GM04504 (cell line): ENCODE measurements at regions not wholly inside any gene's neighbourhood (a gene's known extent, or its start where the extent isn't known, plus 50 kb on each side); places are given as distances from the start of the nearest gene placed in this dataset.
"Not testable (repeated sequence)": the region's sequence is repeated elsewhere in the genome, so short reads cannot be mapped to it uniquely, and the experiment has no call there.

ENCODE experiments used
- DNase-seq: peaks from one replicate; pipeline ENCODE4 v3.0.0-alpha.2; 2012; ENCODE audit warnings: low read depth

DNA sequence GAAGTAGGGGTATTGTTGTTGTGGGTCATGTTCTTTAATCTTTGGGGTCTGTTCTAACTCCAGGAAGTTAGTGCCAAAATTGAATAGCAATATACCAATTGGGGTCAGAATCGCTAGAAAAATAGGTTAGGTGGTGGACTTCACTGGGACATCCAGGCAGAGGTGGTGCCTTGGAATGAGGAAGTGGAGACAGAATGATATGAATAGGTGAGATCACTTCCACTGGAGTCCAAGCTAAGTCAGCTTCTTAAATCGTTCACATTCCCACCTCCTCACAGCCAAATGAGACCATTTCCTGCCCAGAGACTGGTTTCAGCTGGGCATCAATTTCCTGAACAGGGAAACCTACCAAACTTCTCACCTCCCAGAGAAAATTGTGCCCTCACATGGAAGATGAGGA, 137.8 kb upstream of the RAB4A start:
- DNase-seq: no peak

DNA sequence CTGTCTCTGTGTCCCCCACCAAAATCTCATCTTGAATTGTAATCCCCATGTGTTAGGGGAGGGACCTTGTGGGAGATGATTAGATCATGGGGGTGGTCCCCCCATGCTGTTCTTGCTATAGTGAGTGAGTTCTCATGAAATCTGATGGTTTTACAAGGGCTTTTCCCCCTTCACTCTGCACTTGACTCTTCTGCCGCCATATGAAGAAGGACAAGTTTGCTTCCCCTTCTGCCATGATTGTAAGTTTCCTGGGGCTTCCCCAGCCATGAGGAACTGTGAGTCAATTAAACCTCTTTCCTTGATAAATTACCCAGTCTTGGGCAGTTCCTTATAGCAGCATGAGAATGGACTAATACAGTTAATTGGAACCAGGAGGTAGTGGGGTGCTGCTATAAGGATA, 137.1 kb upstream of the RAB4A start:
- DNase-seq: no peak

DNA sequence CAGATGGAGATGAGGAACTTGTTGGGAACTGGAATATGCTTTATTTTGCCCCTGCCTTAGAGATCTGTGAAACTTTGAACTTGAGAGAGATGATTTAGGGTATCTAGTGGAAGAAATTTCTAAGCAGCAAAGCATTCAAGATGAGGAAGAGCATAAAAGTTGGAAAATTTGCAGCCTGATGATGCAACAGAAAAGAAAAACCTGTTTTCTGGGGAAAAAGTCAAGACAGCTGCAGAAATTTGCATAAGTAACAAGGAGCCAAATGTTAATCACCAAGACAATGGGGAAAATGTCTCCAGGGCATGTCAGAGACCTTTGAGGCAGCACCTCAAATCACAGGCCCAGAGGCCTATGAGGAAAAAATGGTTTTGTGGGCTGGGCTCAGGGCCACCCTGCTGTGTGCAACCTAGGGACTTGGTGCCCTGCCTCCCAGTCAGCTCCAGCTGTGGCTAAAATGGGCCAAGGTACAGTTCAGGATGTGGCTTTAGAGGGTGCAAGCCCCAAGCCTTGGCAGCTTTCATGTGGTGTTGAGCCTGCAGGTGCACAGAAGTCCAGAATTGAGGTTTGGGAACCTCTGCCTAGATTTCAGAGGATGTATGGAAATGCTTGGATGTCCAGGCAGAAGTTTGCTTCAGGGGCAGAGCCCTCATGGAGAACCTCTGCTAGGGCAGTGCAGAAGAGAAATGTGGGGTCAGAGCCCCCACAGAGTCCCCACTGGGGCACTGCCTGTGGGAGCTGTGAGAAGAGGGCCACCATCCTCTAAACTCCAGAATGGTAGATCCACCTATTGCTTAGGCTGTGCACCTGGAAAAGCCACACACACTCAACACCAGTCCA, 136.3 kb upstream of the RAB4A start:
- not testable (repeated sequence) for DNase-seq

DNA sequence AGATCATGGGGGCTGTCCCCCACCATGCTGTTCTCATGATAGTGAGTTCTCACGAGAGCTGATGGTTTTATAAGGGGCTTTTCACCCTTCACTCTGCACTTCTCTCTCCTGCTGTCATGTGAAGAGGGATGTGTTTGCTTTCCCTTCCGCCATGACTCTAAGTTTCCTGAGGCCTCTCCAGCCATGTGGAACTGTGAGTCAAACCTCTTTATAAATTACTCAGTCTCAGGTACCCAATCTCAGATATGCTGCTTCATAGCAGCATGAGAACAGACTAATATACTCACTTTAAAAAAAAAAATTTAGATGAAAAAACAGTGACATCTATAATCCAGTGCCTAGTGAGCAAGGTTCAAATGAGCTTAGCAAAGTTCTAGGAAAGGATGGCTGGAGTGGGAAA, 135.1 kb upstream of the RAB4A start:
- DNase-seq: no peak

DNA sequence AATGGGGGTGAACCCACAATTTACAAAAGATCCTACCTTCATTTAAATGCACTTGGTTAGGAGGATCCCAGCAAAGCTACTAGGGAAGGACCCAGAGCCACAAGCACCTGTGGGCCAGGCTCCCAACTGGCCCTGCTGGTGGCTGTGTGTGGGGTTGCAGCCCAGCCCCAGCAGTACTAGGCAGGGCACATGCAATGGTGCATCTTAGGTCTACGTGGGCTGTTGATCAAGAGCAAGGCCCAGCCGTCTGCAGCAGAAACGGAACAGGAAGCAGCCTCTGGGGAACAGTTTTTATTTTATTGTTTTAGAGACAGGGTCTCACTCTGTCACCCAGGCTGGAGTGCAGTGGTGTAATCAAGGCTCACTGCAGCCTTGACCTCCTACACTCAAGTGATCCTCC, 134.1 kb upstream of the RAB4A start:
- DNase-seq: no peak

DNA sequence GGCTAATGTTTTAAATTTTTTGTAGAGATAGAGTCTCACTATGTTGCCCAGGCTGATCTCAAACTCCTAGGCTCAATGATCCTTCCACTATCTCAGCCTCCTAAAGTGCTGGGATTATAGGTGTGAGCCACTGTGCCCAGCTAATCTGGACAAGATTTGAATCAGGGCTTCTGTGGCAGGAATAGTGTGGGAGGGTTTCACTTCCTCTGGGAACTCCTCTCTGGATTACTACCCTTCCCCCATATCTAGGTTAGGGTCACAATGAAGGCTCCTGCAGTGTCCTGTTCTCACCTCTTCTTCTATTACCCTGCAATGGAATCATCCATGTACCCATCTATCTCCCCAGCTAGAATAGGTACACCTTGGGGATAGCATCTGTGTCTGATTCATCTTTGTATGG, 133.6 kb upstream of the RAB4A start:
- no peak for DNase-seq

DNA sequence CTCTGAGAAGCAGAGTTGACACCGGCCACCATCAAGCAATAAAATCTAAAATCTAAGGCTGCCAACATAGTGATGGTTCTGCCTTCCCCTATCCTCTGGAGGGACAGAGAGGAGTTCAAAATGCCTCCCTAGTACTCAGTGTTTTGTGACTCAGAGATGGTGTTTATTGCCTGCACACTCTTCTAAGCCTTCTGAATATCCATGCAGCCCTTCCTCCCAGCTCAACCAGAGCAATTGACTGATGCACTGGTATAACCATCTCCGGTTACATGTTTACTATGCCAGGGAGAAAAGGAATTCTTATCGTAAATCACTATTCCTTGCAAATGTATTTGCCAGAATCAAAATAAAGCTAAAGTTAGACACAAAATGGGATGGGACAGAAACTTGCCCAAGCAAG, 132.9 kb upstream of the RAB4A start:
- DNase-seq: no peak

DNA sequence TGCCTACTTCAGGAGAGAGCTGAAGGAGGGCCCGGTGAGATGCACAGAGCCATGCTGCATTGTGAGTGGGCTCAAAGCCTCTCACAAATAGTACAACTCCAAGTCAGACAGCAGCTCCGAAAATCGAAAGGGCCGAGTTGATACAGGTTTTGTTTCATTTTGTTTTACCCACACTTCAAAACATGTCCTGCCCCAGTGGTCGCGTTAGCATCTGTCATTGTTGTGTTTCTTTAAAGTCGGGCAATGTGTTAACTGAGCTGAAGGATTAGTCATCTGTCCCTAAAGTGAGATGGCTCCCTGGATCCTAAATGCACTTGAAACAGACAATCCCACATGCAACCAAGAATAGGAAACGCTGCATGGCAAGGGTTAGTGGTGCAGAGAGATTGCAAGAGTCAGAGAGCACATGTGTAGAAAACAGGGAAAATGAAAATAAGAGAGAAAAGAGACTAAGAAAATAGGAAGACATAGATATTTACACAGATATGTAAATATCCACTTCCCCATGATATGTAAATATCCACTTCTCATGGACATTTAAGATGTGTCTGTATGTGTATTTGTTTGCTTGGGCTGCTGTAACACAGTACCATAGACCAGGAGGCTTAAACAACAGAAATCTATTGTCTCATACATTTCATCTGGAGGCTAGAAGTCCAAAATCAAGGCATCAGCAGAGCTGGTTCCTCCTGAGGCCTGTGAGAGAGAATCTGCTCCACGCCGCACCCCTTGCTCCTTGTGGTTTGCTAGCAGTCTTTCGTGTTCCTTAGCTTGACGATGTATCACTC, 131.4 kb upstream of the RAB4A start:
- no peak for DNase-seq

DNA sequence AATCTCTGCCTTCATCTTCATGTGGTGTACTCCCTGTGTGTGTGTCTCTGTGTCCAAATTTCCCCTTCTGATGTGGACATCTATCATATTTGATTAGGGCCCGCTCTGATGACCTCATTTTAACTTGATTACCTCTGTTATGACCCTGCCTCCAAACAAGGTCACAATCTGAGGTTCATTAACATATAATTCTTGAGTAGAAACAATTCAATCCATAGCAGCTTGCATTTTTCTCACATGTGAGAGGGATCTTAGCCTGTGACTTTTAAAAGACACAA, 130.9 kb upstream of the RAB4A start:
- DNase-seq: no peak

DNA sequence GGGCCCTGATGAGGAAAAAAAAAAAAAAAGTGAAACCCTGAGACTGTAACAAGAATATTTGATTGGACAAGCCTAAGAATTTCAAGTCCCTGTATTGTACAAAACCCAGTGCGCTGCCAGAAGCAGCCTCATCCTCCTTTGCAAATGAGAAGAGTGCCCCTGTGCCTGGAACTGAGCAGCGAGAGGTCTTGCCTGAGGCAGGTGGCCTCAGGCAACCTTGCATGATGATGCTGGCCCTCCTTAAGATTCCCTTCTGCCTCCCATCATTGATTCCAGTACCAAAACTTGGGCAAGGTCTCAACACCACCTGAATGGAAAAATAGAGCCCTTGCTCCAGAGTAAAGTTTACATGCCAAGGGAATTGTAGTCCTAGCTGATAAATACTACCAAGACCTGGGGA, 129.6 kb upstream of the RAB4A start:
- DNase-seq: no peak

DNA sequence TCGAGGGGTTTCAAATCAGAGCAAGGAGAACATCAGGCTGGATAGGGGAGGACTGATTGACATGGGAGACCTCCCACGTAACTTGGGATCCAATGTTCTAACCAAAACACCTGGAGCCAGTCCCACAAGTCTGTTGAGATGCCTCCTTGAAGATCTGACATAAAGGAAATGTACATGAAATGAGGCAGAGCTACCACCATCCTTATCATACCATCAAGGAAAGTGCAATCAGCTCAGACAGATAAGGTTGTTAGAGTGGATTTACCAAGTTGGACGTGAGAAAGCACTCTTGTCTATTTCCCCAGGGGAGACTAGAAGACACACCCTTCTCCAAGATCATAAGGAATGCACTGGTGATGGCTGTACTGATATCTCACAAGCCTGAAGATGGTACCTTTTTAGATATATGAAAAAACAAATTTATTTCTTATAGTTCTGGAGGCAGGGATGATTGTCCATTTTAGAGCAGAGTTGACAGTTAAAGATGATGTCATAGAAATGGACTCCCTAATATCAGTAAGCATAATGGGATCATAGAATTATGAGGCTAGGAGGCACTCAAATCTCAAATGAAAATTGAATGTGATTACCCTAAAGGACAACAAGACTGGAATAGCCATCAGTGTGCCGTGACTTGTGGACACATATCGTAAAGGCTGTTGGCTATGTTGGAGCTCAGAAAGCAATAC, 129.1 kb upstream of the RAB4A start:
- DNase-seq: no peak

DNA sequence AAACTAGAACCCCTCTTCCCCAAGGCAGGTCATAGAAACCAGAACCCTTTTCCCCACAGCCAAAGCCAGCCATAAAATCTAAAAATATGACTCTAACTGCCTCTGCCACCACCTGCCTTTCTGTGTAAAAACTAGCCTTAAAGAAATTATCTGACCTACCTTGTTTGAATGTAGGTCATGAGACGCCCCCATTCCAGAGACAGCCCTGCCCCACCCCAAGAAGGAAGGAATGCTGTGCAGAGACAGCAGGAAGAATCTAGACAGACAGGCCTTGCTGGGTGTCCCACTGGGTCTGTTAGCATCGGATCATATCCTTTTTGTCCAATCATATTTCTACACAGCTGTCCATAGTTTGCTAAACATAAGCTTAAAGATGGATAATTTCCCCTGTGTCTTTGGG, 128.4 kb upstream of the RAB4A start:
- DNase-seq: no peak

DNA sequence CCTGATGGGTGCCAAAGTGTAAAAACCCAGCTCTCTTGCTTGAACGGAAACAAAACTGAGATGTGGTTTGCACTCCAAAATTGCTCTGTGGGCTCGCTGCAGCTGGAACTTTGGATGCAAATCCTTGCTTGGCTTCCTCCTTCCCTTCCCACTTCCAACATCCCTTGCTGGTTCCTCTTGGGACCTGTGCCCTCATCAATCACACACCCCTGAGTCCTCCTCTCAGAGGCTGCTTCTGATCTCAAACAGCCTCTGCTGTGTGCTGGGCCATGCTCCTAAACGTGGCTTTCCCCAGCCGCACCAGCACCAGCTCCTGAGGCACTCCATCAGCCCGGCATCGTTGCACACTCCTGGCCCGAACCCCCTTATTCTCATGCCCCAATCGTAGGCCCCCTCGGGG, 124.3 kb upstream of the RAB4A start:
- DNase-seq: no peak

DNA sequence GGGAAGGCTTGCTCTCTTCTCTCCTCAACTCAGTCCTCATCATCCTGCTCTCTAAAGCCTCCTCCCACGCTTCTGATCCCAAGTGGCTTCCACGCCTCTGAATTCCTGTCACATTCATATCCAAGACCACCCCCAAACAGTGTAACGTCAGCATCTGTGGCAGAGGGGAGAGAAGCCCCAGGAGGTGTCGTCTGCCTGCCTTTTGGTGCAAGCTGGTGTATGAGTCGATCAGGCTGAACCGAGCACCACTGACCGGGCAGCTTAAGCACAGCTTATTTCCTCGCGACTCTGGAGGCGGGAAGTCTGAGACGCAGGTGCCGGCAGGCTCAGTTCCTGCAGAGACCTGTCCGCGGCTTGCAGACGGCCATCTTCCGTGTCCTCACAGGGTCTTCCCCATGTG, 123.8 kb upstream of the RAB4A start:
- DNase-seq: no peak

DNA sequence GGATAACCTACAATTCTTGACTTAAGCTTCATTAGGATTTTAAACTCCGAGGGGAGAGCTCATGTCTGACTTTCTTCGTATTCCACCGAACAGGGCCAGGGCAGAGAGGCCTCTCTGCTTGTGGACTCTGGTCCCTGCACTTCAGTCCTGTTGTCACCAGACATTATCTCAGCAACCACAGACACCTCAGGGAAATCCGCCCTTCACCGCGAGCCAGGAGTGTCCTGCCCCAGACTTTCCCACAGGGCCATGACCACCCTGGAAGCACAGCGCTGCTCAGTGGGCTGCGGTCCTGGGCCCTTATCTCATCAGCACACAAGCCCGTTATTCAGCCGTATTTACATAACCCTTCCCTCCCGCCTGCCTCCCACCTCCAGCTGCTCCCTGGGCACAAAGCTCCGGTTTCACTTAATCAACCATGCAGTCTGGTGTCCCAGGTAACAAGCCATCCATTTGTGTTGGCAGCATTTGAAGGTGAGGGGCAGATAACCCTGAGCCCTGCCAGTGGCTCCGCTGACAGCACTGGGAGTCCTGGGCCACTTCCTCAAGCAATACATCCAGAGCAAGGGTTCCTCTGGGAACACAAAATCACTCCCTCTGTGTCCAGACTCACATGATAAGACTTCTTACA, 122.8 kb upstream of the RAB4A start:
- DNase-seq: no peak

DNA sequence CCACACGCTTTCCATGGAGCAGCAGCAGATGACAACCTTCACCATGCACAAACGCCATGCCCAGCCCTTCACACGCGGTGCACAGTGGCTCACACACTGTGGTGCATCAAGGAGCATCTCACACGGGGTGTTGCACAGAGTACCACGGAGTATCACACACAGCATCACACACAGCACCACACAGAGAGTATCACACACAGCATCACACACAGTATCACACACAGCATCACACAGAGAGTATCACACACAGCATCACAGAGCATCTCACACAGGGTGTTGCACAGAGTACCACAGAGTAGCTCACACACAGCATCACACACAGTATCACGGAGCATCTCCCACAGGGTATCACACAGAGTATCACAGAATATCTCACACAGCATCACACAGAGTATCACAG, 122.2 kb upstream of the RAB4A start:
- no peak for DNase-seq

DNA sequence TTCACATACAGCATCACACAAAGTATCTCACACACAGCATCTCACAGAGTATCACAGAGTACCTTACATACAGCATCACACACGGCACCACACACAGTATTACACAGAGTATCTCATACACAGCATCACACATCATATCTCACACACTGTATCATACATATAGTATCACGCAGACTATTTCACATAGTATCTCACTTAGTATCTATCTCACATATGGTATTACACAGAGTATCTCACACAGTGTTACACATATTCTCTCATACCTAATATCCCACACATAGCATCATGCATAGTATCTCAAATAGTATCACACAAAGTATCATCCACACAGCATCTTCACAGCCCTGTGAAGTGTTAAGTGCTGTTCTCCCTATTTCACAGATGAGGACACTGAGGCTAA, 121.5 kb upstream of the RAB4A start:
- no peak for DNase-seq

DNA sequence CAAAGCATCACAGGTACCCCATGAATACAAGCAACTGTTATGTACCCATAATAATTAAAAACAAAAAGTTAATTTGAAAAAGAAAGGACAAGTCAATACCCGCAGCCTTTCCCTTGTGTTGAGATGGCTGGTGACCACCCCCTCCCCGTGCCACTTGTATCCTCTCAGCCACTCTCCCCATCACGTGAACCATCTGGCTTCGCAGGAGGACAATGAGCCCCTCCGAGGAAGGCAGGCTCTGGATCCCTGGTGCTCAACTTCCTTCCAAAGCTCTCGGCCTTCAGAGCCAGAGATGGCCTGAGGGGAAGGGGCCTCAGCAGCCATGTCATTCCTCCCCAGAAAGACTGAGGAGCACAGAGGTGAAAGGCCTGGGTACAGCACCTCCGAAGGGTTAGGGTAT, 120.4 kb upstream of the RAB4A start:
- DNase-seq: no peak

DNA sequence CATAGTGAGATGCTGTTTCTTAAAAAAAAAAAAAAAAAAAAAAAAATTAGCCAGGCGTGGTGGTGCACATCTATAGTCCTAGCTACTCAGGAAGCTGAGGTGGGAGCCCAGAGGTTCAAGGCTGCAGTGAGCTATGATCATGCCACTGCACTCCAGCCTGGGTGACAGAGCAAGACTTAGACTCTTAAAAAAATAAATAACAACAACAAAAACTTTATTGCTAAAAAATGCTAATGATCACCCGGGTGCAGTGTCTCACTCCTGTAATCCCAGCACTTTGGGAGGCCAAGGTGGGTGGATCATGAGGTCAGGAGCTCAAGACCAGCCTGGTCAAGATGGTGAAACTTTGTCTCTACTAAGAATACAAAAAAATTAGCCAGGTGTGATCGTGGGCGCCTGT, 119.5 kb upstream of the RAB4A start:
- not testable (repeated sequence) for DNase-seq

DNA sequence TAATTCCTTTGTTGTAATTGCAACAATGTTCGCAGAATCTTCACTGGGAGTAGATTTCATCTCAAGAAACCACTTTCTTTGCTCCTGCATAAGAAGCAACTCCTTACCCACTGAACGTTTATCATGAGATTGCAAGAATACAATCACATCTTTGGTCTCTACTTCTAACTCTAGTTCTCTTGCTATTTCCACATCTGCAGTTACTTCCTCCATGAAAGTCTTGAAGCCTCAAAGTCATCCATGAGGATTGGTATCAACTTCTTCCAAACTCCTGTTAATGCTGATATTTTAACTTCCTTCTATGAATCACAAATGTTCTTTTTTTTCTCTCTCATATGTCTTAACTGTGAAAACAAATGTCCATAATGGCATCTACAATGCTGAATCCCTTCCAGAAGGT, 118.6 kb upstream of the RAB4A start:
- DNase-seq: no peak

DNA sequence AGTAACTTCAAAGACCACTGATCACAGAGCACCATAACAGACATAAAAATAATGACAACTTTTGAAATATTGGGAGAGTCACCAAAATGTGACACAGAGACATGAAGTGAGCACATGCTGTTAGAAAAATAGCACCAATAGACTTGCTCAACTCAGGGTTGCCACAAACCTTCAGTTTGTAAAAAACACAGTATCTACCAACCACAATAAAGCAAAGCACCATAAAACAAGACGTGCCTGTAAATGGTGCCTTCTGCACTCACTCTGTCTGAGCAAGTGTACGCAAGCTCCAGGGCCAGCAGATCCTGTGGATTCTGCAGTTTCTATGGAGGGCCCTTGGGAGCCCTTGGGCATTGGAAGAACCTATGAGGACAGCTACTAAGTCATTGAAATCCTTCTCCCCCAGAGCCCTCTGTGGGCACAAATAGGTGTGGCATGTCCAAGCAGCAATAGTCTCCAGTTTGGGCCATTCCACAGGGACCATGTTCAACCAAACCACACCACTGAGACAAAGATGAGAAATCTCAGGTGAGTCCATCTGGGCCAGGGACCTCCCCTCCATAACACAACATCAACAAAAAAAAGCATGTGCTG, 116.9 kb upstream of the RAB4A start:
- no peak for DNase-seq

DNA sequence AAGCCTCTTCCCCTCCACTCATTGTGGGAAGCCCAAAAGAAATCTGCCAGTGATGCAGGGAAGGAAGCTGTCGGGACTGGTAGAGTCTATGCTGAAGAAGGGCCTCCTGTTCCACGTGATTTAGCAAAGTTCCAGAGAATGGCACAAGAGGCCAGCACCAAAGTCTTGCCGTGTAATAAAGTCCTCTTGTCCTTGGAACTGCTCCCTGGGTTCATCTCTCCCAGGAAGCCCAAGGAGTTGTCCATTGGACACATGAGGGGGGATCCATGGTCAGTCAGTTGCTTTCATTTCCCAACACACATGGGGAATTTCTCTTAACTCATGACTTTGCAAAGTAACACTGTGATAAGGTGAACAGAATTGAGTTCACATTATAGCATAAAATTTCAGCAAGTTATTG, 116.1 kb upstream of the RAB4A start:
- DNase-seq: no peak
